Astrocyte (in vitro differentiated cells and primary cell): ENCODE measurements at regions not wholly inside any gene's neighbourhood (a gene's known extent, or its start where the extent isn't known, plus 50 kb on each side); places are given as distances from the start of the nearest gene placed in this dataset.

Experiments
- EZH2 ChIP-seq: IDR thresholded peaks from 2 replicates; pipeline ENCODE4 v1.6.1; 2012; ENCODE audit warnings: mild to moderate bottlenecking, low read length, inconsistent platforms; ENCODE audit not compliant: insufficient read depth
- TF ChIP-seq, protein P1 (sequence below): IDR thresholded peaks from 2 replicates; pipeline ENCODE4 v1.5.1; 2011; ENCODE audit warnings: low read depth, mild to moderate bottlenecking, inconsistent platforms, low read length, moderate library complexity; ENCODE audit not compliant: insufficient read depth

DNA sequence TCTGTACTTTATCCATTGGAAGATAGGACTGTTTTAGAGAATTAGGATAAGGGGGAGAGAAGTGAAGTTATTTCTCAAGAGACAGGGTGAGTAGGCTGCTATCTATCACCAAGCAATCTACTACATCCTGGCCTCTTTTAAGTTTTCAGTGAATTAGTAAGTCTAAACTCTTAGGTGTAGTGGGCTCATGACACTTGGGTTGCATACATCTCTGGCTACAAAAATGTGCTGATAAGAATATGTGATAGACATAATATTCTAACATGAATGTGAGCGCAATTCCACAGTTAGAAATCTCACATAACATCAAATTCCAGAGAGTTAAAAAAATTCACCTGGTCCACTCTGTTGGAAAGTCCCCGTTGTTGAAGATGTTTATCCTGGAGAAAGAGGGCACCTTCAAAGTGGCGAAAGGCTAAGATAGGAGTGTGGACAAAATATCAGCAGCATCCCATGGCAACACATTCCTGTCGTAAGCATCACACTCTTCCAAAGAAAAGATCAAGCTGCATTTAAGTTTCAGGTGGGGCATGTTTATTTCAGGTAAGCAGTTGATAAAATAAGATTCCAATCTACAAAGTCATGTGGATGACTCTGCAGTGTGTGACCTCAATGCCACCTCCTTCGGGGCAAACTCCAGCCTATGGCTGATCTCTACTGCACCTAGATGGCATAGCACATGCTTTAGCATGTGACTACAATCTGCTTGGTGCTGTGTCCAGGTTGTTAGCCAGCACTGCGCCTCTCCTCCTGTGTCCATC is 111.7 kb upstream of the NEDD9 start:
- TF ChIP-seq, protein P1, sequence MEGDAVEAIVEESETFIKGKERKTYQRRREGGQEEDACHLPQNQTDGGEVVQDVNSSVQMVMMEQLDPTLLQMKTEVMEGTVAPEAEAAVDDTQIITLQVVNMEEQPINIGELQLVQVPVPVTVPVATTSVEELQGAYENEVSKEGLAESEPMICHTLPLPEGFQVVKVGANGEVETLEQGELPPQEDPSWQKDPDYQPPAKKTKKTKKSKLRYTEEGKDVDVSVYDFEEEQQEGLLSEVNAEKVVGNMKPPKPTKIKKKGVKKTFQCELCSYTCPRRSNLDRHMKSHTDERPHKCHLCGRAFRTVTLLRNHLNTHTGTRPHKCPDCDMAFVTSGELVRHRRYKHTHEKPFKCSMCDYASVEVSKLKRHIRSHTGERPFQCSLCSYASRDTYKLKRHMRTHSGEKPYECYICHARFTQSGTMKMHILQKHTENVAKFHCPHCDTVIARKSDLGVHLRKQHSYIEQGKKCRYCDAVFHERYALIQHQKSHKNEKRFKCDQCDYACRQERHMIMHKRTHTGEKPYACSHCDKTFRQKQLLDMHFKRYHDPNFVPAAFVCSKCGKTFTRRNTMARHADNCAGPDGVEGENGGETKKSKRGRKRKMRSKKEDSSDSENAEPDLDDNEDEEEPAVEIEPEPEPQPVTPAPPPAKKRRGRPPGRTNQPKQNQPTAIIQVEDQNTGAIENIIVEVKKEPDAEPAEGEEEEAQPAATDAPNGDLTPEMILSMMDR: no peak
- no peak for TF ChIP-seq EZH2
